ENCODE measurements at regions not wholly inside any gene's neighbourhood (a gene's known extent, or its start where the extent isn't known, plus 50 kb on each side); places are given as distances from the start of the nearest gene placed in this dataset.

DNA sequence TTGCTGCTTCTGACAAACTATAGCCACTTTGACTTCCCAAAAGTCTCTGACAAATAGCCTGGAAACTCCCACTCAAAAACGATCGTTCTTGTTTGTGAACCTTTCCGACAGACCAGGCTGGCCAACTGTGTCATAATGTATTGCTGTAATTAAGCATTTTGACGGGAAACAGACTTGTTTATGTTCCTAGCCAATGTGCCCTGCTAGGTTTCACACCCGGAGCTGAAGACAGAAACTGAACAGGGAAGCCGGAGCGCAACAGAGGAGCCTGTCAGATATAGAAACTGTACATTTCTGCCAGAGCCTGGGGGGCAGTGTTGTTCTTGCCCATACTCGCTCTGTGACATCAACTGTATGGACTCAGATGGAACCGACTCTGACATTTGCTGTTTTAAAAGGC, 55.3 kb upstream of the C7orf33 start:
- H3K4me3 ChIP-seq (ENCODE audit: low read depth, low read length): no peak overlapping the region
- no peaks in the 10 kb centered on the region for H3K36me3 ChIP-seq (ENCODE audit: control insufficient read depth, insufficient read depth, low read length)
- H3K27me3 ChIP-seq (ENCODE audit: control insufficient read depth, insufficient read depth, low read length): no peaks in the 10 kb centered on the region
- TF ChIP-seq, protein P1, sequence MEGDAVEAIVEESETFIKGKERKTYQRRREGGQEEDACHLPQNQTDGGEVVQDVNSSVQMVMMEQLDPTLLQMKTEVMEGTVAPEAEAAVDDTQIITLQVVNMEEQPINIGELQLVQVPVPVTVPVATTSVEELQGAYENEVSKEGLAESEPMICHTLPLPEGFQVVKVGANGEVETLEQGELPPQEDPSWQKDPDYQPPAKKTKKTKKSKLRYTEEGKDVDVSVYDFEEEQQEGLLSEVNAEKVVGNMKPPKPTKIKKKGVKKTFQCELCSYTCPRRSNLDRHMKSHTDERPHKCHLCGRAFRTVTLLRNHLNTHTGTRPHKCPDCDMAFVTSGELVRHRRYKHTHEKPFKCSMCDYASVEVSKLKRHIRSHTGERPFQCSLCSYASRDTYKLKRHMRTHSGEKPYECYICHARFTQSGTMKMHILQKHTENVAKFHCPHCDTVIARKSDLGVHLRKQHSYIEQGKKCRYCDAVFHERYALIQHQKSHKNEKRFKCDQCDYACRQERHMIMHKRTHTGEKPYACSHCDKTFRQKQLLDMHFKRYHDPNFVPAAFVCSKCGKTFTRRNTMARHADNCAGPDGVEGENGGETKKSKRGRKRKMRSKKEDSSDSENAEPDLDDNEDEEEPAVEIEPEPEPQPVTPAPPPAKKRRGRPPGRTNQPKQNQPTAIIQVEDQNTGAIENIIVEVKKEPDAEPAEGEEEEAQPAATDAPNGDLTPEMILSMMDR (IDR thresholded peaks at IDR 0.05; ENCODE audit: insufficient read depth, low read length, poor library complexity, severe bottlenecking): no peak
- DNase-seq (ENCODE audit: low read depth): no peak

- no peak overlapping the region for H3K4me3 ChIP-seq (ENCODE audit: low read depth, low read length)
- H3K36me3 ChIP-seq (ENCODE audit: control insufficient read depth, insufficient read depth, low read length): no peaks in the 10 kb centered on the region
- H3K27me3 ChIP-seq (ENCODE audit: control insufficient read depth, insufficient read depth, low read length): no peaks in the 10 kb centered on the region
- TF ChIP-seq, protein P1 (IDR thresholded peaks at IDR 0.05; ENCODE audit: insufficient read depth, low read length, poor library complexity, severe bottlenecking): no peak
- peak; percentile 50 for DNase-seq (ENCODE audit: low read depth)
These were observed 53.1 kb upstream of the C7orf33 start for GRCh38 chr7:148537435-148537834.

DNA sequence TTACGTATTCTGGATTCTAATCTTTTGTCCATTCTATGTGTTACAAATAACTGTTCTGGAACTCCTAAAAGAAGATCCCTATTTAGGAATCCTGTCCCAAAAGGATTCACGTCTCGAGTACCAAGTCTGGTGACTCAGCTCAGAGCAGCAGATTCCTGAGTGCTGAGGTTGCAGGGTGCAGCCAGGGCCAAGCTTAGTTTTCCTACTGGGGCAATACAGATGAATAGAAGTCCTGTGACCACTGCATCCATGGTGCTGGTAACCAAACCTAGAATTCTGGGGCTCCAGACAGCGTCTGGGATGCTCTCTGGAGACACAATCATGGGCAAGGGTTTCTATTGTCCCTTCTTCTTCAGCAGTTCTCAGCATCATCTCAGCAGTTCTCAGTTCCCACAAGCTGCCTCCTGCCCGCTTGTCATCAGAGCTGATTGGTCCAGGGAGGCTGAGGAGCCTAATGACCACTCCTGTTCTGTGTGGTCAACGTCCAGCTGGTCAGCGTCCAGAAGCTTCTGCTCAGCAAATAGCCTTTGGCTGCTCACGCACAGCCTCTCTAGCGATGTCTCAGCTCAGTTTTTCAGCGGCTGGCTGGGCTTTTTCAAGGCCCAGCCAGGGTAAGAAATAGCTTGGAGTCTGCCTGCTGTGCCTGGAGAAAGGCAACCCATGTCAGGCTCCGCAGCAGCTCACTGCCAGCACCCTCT, 50.4 kb upstream of the C7orf33 start:
- Histone ChIP-seq H3K36me3 (ENCODE audit: control insufficient read depth, insufficient read depth, low read length) (no peaks in the 10 kb centered on the region), H3K27me3 (ENCODE audit: control insufficient read depth, insufficient read depth, low read length) (no peaks in the 10 kb centered on the region), H3K4me3 (ENCODE audit: low read depth, low read length) (no peak overlapping the region)
- peak; percentile 53 for DNase-seq (ENCODE audit: low read depth)
- TF ChIP-seq, protein P1 (IDR thresholded peaks at IDR 0.05; ENCODE audit: insufficient read depth, low read length, poor library complexity, severe bottlenecking): no peak
